GM23338 (cell line): ENCODE measurements at regions not wholly inside any gene's neighbourhood (a gene's known extent, or its start where the extent isn't known, plus 50 kb on each side); places are given as distances from the start of the nearest gene placed in this dataset.

Source experiments
- ATAC-seq: fragments of 200-7000 bp; cut with Tn5 transposase; 3 replicates; pipeline ENCODE4 v1.9.1; 2020
- DNase-seq: peaks from one replicate; pipeline ENCODE4 v3.0.0-alpha.2; 2015; ENCODE audit warnings: low spot score
- H2AFZ ChIP-seq: fragments of 200-600 bp; sonication (generic); 2 replicates; pipeline ENCODE4 v1.8.0; 2016; ENCODE audit warnings: antibody characterized with exemption, mild to moderate bottlenecking, moderate library complexity
- H3F3A ChIP-seq: fragments of 200-600 bp; sonication (generic); replicated peaks from 2 replicates; pipeline ENCODE4 v1.8.0; 2017; ENCODE audit warnings: antibody characterized with exemption, mixed run types, low read depth
- H3K27ac ChIP-seq: fragments of 200-600 bp; sonication (generic); 2 replicates; pipeline ENCODE4 v1.6.1; 2016; ENCODE audit warnings: low read depth
- H3K27me3 ChIP-seq: fragments of 200-600 bp; sonication (generic); 2 replicates; pipeline ENCODE4 v1.8.0; 2016; ENCODE audit warnings: mild to moderate bottlenecking, mixed run types, moderate library complexity; ENCODE audit not compliant: insufficient read depth
- H3K36me3 ChIP-seq: fragments of 200-600 bp; sonication (generic); 2 replicates; pipeline ENCODE4 v1.8.0; 2016; ENCODE audit warnings: mild to moderate bottlenecking; ENCODE audit not compliant: insufficient read depth
- H3K4me1 ChIP-seq: fragments of 200-600 bp; sonication (generic); 2 replicates; pipeline ENCODE4 v1.8.0; 2016; ENCODE audit warnings: mild to moderate bottlenecking, moderate library complexity; ENCODE audit not compliant: insufficient read depth
- H3K4me2 ChIP-seq: fragments of 200-600 bp; sonication (generic); 2 replicates; pipeline ENCODE4 v1.7.1; 2017; ENCODE audit warnings: mixed run types
- H3K4me3 ChIP-seq: fragments of 200-600 bp; sonication (generic); 2 replicates; pipeline ENCODE4 v1.6.1; 2016; ENCODE audit warnings: mixed run types
- H3K79me2 ChIP-seq: fragments of 200-600 bp; sonication (generic); replicated peaks from 2 replicates; pipeline ENCODE4 v1.8.0; 2017; ENCODE audit warnings: mild to moderate bottlenecking; ENCODE audit not compliant: insufficient read depth
- H3K9me2 ChIP-seq: fragments of 200-600 bp; sonication (generic); 2 replicates; pipeline ENCODE4 v1.8.0; 2017; ENCODE audit not compliant: insufficient read depth
- H4K20me1 ChIP-seq: fragments of 200-600 bp; sonication (generic); replicated peaks from 2 replicates; pipeline ENCODE4 v1.8.0; 2017; ENCODE audit warnings: mild to moderate bottlenecking; ENCODE audit not compliant: insufficient read depth
- H3K27ac Mint-ChIP-seq: 2 replicates; pipeline ENCODE4 v1.8.0; 2020; ENCODE audit warnings: inconsistent platforms, mild to moderate bottlenecking, moderate library complexity, mixed read lengths
- H3K27me3 Mint-ChIP-seq: 3 replicates; pipeline ENCODE4 v1.8.0; 2022; ENCODE audit warnings: low read depth, mild to moderate bottlenecking, moderate library complexity, mixed read lengths, inconsistent platforms; ENCODE audit not compliant: insufficient read depth, poor library complexity
- H3K36me3 Mint-ChIP-seq: 3 replicates; pipeline ENCODE4 v1.8.0; 2021; ENCODE audit warnings: low read depth, mild to moderate bottlenecking, inconsistent platforms, moderate library complexity, mixed read lengths
- H3K4me1 Mint-ChIP-seq: 3 replicates; pipeline ENCODE4 v1.8.0; 2020; ENCODE audit warnings: mild to moderate bottlenecking, inconsistent platforms, mixed read lengths
- H3K4me3 Mint-ChIP-seq: 3 replicates; pipeline ENCODE4 v1.8.0; 2021; ENCODE audit warnings: moderate library complexity, mild to moderate bottlenecking, inconsistent platforms, mixed read lengths
- H3K9me3 Mint-ChIP-seq: 3 replicates; pipeline ENCODE4 v1.8.0; 2020; ENCODE audit warnings: moderate library complexity, mild to moderate bottlenecking, inconsistent platforms, mixed read lengths
- EZH2 ChIP-seq: fragments of 200-600 bp; sonication (generic); IDR thresholded peaks from one replicate; pipeline ENCODE4 v1.8.0; 2017; ENCODE audit warnings: antibody characterized with exemption, mild to moderate bottlenecking, low read depth; ENCODE audit not compliant: unreplicated experiment
- EZH2phosphoT487 ChIP-seq: fragments of 200-600 bp; sonication (generic); IDR thresholded peaks from one replicate; pipeline ENCODE4 v1.8.1; 2018; ENCODE audit warnings: antibody characterized with exemption; ENCODE audit not compliant: unreplicated experiment
- NANOG ChIP-seq: IDR thresholded peaks from 2 replicates; pipeline ENCODE4 v1.6.1; 2016; ENCODE audit warnings: antibody characterized with exemption, borderline replicate concordance
- ZNF462 ChIP-seq: fragments of 250-450 bp; sonication (Bioruptor Pico); IDR thresholded peaks from 2 replicates; pipeline ENCODE4 v1.5.0; 2020; ENCODE audit warnings: mild to moderate bottlenecking, moderate library complexity
- TF ChIP-seq, protein P1 (sequence below): IDR thresholded peaks from one replicate; pipeline ENCODE4 v1.6.1; 2018; ENCODE audit warnings: antibody characterized with exemption; ENCODE audit not compliant: unreplicated experiment

GRCh38 chr6:91135406-91136103, 548.7 kb upstream of the MAP3K7 start (continued):
- TF ChIP-seq ZNF462 (CRISPR knock-in tag) (no peak), NANOG (no peak)
- TF ChIP-seq, protein P1, sequence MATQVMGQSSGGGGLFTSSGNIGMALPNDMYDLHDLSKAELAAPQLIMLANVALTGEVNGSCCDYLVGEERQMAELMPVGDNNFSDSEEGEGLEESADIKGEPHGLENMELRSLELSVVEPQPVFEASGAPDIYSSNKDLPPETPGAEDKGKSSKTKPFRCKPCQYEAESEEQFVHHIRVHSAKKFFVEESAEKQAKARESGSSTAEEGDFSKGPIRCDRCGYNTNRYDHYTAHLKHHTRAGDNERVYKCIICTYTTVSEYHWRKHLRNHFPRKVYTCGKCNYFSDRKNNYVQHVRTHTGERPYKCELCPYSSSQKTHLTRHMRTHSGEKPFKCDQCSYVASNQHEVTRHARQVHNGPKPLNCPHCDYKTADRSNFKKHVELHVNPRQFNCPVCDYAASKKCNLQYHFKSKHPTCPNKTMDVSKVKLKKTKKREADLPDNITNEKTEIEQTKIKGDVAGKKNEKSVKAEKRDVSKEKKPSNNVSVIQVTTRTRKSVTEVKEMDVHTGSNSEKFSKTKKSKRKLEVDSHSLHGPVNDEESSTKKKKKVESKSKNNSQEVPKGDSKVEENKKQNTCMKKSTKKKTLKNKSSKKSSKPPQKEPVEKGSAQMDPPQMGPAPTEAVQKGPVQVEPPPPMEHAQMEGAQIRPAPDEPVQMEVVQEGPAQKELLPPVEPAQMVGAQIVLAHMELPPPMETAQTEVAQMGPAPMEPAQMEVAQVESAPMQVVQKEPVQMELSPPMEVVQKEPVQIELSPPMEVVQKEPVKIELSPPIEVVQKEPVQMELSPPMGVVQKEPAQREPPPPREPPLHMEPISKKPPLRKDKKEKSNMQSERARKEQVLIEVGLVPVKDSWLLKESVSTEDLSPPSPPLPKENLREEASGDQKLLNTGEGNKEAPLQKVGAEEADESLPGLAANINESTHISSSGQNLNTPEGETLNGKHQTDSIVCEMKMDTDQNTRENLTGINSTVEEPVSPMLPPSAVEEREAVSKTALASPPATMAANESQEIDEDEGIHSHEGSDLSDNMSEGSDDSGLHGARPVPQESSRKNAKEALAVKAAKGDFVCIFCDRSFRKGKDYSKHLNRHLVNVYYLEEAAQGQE, result no peak

DNA sequence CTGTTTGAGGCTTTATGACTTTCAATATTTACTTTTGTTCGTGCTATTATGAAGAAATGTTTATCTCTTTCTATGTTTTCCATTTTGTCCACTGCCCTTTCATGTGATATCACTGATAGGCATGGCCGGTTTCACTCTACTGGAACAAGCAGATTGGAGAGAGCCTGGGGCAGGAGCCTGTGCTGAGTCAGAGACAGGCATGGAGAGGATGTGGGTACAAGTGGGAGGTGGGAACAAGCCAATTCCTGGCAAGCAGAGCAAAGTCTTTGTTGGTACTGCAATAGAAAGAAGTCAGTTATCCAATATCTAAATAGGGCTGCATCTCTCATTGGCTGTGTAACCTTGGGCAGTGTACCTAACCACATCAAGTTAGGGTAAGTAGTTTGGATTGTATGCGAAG, 545.6 kb upstream of the MAP3K7 start:
- Histone ChIP-seq H3K79me2 (no peaks in the 10 kb centered on the region), H3K4me2 (no peak overlapping the region), H3K9me2 (peaks cover 3% of the 10 kb centered on the region; the same call in 1 of the 2 replicates), H3F3A (no peaks in the 10 kb centered on the region), H3K27me3 (no peaks in the 10 kb centered on the region), H3K36me3 (no peaks in the 10 kb centered on the region), H3K4me1 (no peaks in the 10 kb centered on the region), H4K20me1 (no peaks in the 10 kb centered on the region), H2AFZ (no peak overlapping the region), H3K27ac (no peak overlapping the region), H3K4me3 (no peak overlapping the region)
- H3K27ac Mint-ChIP-seq, result no peak overlapping the region
- H3K4me1 Mint-ChIP-seq, result peaks cover 5% of the 10 kb centered on the region
- no peak overlapping the region for H3K4me3 Mint-ChIP-seq
- no peak for ATAC-seq
- H3K36me3 Mint-ChIP-seq, result no peaks in the 10 kb centered on the region
- DNase-seq, result no peak
- no peaks in the 10 kb centered on the region for H3K9me3 Mint-ChIP-seq
- TF ChIP-seq NANOG (no peak), EZH2phosphoT487 (no peak), EZH2 (no peak)
- H3K27me3 Mint-ChIP-seq, result no peaks in the 10 kb centered on the region
